ENCODE measurements at regions not wholly inside any gene's neighbourhood (a gene's known extent, or its start where the extent isn't known, plus 50 kb on each side); places are given as distances from the start of the nearest gene placed in this dataset.

DNA sequence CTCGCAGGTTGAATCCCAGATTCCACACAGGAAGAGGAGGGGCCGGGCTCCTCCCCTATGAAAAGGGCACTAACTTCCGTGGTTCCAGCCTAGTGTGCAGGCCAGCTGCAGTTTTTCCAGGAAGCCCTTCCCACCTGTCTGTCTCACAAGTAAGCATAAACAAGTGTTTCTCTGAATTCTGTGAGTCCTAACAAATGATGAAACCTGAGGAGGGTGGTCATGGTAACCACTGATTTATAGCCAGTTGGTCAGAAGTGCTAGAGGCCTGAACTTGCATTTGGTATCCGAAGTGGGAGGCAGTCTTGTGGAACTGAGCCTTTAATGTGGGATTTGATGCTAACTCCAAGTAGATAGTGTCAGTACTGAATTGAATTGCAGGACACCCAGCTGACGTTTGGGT lies 54.7 kb upstream of the STEAP4 start:
- Histone ChIP-seq H3K4me3 (replicated peaks in 1 of 3; ENCODE audit: low read depth in 2 of 3, low read length in 3 of 3) (no peak overlapping the region), H2AFZ (ENCODE audit: insufficient read depth, low read depth, low read length, poor library complexity, severe bottlenecking) (peak overlapping the region; percentile 13), H3K4me2 (replicated peaks; ENCODE audit: extremely low read depth, low read length, poor library complexity, severe bottlenecking) (no peak overlapping the region), H3K9ac (ENCODE audit: insufficient read depth, low read length, poor library complexity, severe bottlenecking) (no peak overlapping the region), H3K79me2 (ENCODE audit: insufficient read depth, low read length) (no peaks in the 10 kb centered on the region), H3K27ac (ENCODE audit: low read depth in 1 of 2, low read length in 2 of 2) (no peak overlapping the region), H3K9me3 (replicated peaks in 1 of 2; ENCODE audit: control insufficient read depth in 1 of 2, insufficient read depth in 1 of 2, low read length in 2 of 2) (no peaks in the 10 kb centered on the region), H3K27me3 (ENCODE audit: control insufficient read depth in 2 of 2, insufficient read depth in 2 of 2, low read length in 2 of 2) (no peaks in the 10 kb centered on the region), H4K20me1 (ENCODE audit: insufficient read depth, low read length) (no peaks in the 10 kb centered on the region), H3K4me1 (ENCODE audit: control insufficient read depth in 1 of 2, insufficient read depth in 2 of 2, low read length in 2 of 2) (peaks cover 23 to 26% of the 10 kb centered on the region in 2 donors), H3K36me3 (replicated peaks in 1 of 2; ENCODE audit: control insufficient read depth in 1 of 2, insufficient read depth in 2 of 2, low read length in 2 of 2) (no peaks in the 10 kb centered on the region)
- H3K36me3 Mint-ChIP-seq: no peaks in the 10 kb centered on the region
- TF ChIP-seq, protein P1, sequence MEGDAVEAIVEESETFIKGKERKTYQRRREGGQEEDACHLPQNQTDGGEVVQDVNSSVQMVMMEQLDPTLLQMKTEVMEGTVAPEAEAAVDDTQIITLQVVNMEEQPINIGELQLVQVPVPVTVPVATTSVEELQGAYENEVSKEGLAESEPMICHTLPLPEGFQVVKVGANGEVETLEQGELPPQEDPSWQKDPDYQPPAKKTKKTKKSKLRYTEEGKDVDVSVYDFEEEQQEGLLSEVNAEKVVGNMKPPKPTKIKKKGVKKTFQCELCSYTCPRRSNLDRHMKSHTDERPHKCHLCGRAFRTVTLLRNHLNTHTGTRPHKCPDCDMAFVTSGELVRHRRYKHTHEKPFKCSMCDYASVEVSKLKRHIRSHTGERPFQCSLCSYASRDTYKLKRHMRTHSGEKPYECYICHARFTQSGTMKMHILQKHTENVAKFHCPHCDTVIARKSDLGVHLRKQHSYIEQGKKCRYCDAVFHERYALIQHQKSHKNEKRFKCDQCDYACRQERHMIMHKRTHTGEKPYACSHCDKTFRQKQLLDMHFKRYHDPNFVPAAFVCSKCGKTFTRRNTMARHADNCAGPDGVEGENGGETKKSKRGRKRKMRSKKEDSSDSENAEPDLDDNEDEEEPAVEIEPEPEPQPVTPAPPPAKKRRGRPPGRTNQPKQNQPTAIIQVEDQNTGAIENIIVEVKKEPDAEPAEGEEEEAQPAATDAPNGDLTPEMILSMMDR (IDR thresholded peaks at IDR 0.05): no peak
- H3K9me3 Mint-ChIP-seq: no peaks in the 10 kb centered on the region
- no peaks in the 10 kb centered on the region for H3K27me3 Mint-ChIP-seq (ENCODE audit: low read depth in 3 of 3)
- no peak overlapping the region for H3K4me3 Mint-ChIP-seq
- H3K27ac Mint-ChIP-seq: no peak overlapping the region
- DNase-seq: no peak
- intact Hi-C loops (cut with micrococcal nuclease): no loop called here
- 11% methylated on average over 3 of the region's 5 CpGs for WGBS (ENCODE audit: insufficient coverage)
- H3K4me1 Mint-ChIP-seq: peaks cover 16% of the 10 kb centered on the region

DNA sequence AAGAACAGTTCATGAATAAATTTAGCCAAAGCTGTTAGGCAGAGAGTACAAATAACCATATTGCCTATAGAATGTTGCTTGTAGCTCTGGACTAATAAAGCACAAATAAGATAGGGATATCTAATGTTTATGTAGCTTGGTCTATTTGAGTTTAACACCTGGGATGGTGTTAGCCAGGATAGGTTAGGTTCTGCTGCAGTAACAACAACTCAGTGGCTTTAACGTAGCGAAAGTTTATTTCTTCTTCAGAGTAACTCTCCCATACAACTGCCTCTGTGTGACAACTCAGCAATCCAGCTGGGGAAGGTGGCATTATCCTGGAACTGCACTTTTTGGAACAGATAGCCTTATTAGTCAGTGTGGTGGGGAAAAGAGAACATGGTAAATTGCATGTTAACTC lies 52.2 kb upstream of the STEAP4 start:
- Histone ChIP-seq H3K4me2 (replicated peaks; ENCODE audit: extremely low read depth, low read length, poor library complexity, severe bottlenecking) (no peak overlapping the region), H3K4me1 (ENCODE audit: control insufficient read depth in 1 of 2, insufficient read depth in 2 of 2, low read length in 2 of 2) (peaks cover 44 to 51% of the 10 kb centered on the region in 2 donors), H4K20me1 (ENCODE audit: insufficient read depth, low read length) (no peaks in the 10 kb centered on the region), H3K4me3 (replicated peaks in 1 of 3; ENCODE audit: low read depth in 2 of 3, low read length in 3 of 3) (no peak overlapping the region), H2AFZ (ENCODE audit: insufficient read depth, low read depth, low read length, poor library complexity, severe bottlenecking) (no peak overlapping the region), H3K27ac (ENCODE audit: low read depth in 1 of 2, low read length in 2 of 2) (no peak overlapping the region), H3K9ac (ENCODE audit: insufficient read depth, low read length, poor library complexity, severe bottlenecking) (no peak overlapping the region), H3K79me2 (ENCODE audit: insufficient read depth, low read length) (no peaks in the 10 kb centered on the region), H3K36me3 (replicated peaks in 1 of 2; ENCODE audit: control insufficient read depth in 1 of 2, insufficient read depth in 2 of 2, low read length in 2 of 2) (no peaks in the 10 kb centered on the region), H3K9me3 (replicated peaks in 1 of 2; ENCODE audit: control insufficient read depth in 1 of 2, insufficient read depth in 1 of 2, low read length in 2 of 2) (no peaks in the 10 kb centered on the region), H3K27me3 (ENCODE audit: control insufficient read depth in 2 of 2, insufficient read depth in 2 of 2, low read length in 2 of 2) (no peaks in the 10 kb centered on the region)
- Mint-ChIP-seq H3K4me1 (peaks cover 39% of the 10 kb centered on the region), H3K27me3 (ENCODE audit: low read depth in 3 of 3) (no peaks in the 10 kb centered on the region), H3K36me3 (no peaks in the 10 kb centered on the region), H3K9me3 (no peaks in the 10 kb centered on the region), H3K27ac (no peak overlapping the region), H3K4me3 (no peak overlapping the region)
- TF ChIP-seq, protein P1 (IDR thresholded peaks at IDR 0.05): no peak
- DNase-seq: no peak
- WGBS (ENCODE audit: insufficient coverage): no CpG with 5 or more reads among the region's 2 CpGs
- intact Hi-C loops (cut with micrococcal nuclease): loop anchor here in 1 of 2 donors (5.0 kb wide), 1 partner anchor 117 kb away; no protein-coding TSS in a partner anchor
